ENCODE measurements at regions not wholly inside any gene's neighbourhood (a gene's known extent, or its start where the extent isn't known, plus 50 kb on each side); places are given as distances from the start of the nearest gene placed in this dataset.

- DNase-seq (ENCODE audit: low read depth in 2 of 2): no peak
These were observed 155.6 kb upstream of the MKI67 start for GRCh38 chr10:128281861-128282260.

GRCh38 chr10:128286141-128286761 lies 160.0 kb upstream of the MKI67 start:
- DNase-seq (ENCODE audit: low read depth in 2 of 2): no peak

DNA sequence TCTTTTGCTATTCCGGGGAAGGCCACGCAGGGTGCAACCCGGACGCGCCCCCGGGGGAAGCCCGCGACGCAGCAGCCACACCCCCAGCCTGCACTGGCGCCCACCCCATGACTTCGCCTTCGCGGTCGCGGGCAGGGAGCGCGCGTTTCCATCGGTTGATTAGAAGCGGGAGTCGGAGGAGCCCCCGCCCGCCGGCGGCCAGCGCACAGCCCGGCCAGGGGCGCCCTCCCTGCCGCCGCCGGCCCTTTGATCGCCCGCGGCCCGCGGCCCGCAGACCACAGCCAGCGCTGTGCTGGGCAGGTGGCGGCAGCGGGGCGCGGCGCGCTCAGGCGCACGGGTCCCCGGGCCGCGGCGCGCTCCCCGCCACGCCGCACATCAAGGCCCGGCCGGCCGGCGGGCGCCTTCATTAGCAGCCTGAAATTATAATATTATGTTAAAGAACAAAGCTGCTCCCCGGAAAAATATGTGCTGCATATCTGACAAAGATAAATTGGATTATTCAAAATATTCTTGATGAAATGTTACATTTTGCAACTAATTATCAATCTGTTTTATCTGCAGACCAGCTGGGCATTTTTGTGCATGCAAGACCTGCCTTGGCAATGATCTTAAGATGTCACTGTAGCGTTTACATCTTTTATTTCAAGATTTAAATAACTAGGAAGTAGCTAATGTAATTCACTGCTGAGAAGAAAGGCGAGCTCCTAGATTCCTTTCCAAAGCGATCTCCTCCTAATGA lies 160.7 kb upstream of the MKI67 start:
- no peak for DNase-seq (ENCODE audit: low read depth in 2 of 2)

DNA sequence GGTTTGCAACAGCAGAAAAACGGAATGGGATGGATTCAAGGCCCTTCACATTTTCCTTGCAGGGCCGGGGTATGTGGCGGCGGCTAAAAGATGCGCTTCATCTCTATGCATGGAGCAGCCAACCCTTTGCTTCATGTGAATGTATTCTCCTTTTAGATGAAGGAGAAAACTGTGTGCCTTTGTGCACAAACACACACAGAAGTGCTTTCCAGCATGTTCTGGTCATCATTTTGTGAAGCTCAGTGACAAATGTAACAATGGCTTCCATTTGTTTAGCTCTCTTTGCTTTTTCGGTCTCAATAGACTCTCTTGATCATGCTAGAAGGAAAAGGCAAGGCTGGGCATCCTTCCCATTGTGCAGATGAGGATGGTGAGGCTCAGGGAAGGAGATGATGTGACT lies 161.7 kb upstream of the MKI67 start:
- DNase-seq (ENCODE audit: low read depth in 2 of 2): no peak

DNA sequence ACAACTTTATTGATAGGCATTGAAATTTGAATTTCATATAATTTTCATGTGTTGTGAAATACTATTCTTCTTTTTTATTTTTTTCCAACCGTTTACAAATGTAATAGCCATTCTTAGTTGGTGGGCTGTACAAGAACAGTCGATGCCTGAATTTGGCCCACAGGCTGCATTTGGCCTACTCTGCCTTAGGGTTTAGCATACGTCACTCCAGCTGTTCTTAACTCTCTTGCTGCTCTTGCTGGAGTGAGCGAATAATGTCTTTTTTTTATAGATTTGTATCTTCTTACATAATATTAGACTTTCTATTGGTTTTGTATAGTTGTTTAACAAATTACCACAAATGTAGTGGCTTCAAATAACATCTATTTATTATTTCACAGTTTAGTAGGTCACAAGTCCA lies 163.4 kb upstream of the MKI67 start:
- no peak for DNase-seq (ENCODE audit: low read depth in 2 of 2)

DNA sequence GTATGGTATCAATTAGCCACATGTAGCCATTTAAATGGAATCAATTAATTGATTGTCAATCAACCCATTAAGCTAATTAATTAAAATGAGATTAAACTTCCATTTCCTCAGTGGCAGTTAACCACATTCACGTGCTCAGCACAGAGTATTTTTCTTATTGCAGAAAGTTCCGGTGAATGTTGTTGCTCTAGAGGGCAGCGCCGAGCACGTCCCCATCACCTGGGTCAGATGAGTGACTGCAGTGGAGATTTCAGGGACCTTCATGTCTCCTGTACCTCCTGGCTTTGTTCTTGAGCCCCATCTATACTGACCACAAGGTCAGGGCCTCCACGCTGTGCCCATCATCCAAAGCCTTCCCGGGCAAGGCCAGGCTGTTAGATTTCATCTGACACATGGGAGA lies 168.8 kb upstream of the MKI67 start:
- DNase-seq (ENCODE audit: low read depth in 2 of 2): no peak

- no peak for DNase-seq (ENCODE audit: low read depth in 2 of 2)
These were observed 170.2 kb upstream of the MKI67 start for GRCh38 chr10:128296253-128297007.

DNA sequence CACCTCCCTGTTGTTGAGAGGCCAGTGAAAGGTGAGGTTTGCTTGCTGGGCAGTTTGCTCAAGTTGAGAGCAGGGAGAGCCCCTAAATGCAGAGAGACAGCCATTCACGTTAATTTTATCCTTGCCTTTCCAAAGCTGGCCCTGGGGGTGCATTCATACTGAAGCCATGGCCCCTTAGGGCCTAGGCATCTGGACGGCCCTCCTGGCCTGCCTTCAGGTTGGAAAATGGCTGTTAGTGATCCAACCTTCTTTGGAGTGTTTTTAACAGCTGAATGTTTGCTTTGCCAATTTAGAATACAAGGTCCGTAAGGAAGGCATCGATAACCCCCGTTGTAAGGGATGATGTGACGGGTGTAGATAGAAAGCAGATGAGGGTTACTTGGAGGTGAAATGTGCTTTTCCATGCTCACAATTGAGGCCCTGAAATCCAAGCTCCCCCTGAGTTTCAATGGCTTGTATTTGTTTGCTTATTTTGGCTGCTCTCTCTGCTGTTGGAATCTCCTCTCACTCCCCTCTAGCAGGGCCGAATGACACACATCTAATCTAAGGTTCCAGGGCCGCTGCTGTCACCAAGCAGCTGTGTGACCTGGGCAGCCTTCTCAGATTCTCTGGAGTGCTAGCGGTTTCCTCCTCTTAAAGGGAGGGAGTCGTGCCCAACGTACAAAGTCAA lies 171.6 kb upstream of the MKI67 start:
- no peak for DNase-seq (ENCODE audit: low read depth in 2 of 2)

- no peak for DNase-seq (ENCODE audit: low read depth in 2 of 2)
These were observed 172.4 kb upstream of the MKI67 start for GRCh38 chr10:128298587-128298986.

DNA sequence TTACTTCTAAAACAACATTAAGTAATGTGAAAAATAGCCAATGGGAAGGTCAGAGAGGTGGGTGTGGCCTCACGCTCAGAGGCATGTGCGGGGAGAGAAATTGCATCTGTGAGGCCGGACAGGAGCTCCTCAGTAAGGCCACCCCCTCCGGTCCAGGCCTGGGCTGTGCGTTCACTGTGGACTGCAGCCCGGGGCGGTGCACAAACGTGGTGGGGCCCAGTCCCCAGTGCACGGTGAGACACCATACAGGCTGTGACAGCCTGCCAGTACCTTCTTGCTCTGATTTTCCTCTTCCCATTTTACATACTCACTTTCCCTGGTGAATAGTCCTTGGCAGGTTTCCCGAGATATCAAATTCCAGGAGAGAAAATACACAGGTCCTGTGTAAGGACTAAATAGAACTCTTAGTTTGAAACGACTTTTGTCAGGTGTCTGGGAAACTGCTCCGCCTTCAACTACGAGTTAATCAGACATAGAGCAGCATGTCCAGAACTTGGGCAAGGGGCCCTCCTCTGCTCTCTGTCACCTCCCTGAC lies 174.1 kb upstream of the MKI67 start:
- DNase-seq (ENCODE audit: low read depth in 2 of 2): no peak

DNA sequence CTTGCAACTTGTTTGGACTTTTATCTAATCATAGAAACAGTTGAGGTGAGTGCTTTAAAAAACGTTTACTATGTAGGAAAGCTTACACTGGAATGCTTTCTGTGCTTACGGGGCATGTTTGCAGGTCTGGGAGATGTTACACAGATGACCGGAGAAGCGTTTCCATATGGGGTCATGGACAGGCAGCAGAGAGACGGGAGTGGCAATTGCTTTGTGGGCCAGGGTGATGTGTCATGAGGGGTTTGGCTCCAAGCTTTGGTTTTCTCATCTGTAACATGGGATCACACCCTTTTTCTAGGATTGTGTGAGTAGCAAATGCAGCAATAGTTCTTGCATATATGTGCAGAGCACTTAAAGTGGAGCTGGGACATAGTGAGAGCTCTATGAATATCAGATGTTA lies 174.8 kb upstream of the MKI67 start:
- no peak for DNase-seq (ENCODE audit: low read depth in 2 of 2)

- no peak for DNase-seq (ENCODE audit: low read depth in 2 of 2)
These were observed 176.6 kb upstream of the MKI67 start for GRCh38 chr10:128302808-128303207.

GRCh38 chr10:128304271-128304670 lies 178.0 kb upstream of the MKI67 start:
- no peak for DNase-seq (ENCODE audit: low read depth in 2 of 2)

DNA sequence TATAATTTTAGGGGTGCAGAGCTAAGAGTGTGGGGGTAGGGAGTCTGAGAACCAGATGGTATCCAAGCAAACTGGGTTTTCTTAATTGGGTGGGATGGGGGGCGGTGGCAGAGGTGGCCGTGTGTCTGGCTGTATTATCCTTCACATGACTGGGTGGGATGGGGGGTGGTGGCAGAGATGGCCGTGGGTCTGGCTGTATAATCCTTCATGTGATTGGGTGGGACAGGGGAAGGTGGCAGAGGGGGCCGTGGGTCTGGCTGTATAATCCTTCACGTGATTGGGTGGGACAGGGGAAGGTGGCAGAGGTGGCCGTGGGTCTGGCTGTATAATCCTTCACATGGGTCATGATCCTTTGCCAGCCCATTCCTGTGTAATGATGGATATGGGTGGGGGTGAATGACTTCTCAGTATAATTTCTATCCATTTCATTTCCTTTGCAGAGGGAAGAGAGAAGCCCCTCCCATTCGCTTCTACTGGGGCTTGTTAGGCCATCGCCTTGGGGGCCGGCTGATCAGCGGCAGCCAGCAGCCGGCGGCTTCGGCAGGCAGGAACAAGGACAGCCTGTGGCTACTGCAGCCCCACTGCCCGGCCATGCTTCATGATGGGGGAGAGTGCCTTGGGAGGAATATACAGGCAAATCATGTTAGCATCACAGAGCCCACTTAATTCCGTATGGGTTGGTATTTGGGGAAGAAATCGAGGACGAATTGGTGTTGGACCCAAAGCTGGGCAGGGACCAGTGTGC lies 179.6 kb upstream of the MKI67 start:
- DNase-seq (ENCODE audit: low read depth in 2 of 2): no peak

DNA sequence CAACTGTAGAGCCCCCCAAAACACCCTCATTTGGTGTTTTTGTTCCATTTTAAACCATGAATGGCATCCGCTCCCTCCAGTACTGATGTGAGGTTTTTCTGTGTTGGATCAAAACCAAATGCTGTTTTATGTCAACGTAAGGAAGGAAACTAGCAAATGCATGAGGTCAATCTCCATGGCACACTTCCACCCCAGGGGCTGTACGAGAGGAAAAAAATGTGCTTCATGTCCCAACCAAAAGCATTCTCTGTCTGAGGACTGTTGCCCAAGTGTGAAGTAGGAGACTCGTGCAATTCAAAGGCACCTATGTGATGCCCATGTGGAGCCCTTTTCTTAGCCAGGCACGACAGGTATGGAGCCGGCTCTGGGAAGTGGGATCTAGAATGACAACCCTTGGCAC lies 180.3 kb upstream of the MKI67 start:
- DNase-seq (ENCODE audit: low read depth in 2 of 2): no peak

- DNase-seq (ENCODE audit: low read depth in 2 of 2): no peak
These were observed 180.7 kb upstream of the MKI67 start for GRCh38 chr10:128306966-128307365.

- DNase-seq (ENCODE audit: low read depth in 2 of 2): no peak
These were observed 181.6 kb upstream of the MKI67 start for GRCh38 chr10:128307820-128308219.

GRCh38 chr10:128310971-128311658 lies 184.9 kb upstream of the MKI67 start:
- no peak for DNase-seq (ENCODE audit: low read depth in 2 of 2)

DNA sequence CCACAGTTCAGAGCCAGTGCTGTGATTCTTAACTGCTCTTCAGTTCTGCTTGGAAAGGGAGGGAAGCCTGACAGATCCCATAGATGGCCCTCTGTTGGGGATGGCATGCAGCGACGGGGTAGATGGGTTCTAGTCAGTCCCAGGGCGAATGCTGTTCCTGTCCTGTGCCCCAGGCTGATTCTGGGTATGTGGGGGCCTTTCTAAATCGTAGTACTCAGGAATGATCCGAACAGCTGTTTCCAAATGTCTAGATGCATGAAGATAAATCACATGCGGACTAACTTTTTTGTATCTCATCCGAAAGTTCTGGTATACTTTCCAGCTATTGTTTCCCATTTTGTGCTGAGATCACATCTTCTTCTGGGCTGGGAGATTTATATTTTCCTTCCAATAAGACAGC lies 186.0 kb upstream of the MKI67 start:
- no peak for DNase-seq (ENCODE audit: low read depth in 2 of 2)

DNA sequence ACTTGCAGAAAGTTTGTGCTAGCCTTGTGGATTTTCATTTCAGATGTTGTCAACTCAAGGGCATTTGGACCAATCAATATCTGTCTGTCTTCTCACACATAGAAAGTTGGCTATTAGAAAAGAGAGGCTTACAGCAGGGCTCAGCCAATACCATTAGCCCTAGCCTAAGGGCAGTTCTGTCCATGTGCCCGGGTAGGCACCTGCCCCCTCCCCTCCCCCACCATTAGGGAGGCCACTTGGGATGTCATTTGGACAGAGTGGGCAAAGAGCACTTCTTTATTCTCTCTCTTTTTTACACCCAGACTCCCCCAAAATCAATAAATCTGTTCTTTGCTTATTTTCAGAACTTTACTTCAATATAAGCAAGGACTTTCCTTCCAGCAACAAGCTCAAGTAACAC lies 188.5 kb upstream of the MKI67 start:
- no peak for DNase-seq (ENCODE audit: low read depth in 2 of 2)

Data from stimulated activated CD4-positive, alpha-beta T cell treated with anti-CD3 and anti-CD28 coated beads, Interleukin-1b, Interleukin-23, amount 100 ng/mL, for 4 hours (primary cell).